ENCODE measurements at regions not wholly inside any gene's neighbourhood (a gene's known extent, or its start where the extent isn't known, plus 50 kb on each side); places are given as distances from the start of the nearest gene placed in this dataset.

DNA sequence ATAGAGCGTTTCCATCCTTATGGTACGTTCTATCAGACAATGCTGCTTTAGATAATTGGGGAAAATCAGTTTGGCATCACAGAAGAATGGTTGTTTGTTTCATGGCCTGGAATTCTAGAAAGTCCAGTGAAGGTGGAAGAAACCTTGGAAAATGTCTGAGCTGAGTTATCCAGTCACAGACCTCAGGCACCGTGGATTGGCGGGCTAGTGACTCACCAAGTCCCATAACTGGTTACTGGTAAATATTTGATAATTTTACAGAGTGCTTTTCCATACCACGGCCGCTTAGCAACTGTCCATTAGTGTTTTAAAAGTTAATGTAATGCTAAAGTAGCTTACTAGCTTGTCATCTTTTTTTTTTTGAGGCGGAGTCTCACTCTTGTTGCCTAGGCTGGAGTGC, 99.4 kb downstream of the SLC35B3 start:
- TF ChIP-seq CTCF (IDR thresholded peaks at IDR 0.05) (no peak), ZFX (IDR thresholded peaks at IDR 0.05; ENCODE audit: borderline replicate concordance) (no peak)
- H3K27ac ChIP-seq = no peak overlapping the region

DNA sequence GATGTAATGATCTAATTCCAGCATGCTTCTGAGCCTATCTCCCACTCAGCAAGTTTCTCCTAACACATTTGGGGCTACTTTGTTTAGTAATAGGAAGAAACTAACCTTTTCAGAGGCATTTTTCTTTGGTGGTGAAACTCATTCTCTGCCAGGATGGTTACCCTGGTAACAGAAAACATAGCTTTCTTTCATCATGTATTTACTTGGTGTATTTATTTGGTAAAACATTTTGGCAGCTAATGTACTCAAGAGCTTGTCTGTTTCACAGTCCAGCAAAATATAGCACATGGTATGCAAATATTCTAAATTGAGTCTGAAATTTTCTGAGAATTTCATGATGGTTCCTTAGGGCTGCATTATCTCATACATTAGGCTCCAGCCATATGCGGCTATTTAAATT, 100.0 kb downstream of the SLC35B3 start:
- no peak overlapping the region for H3K27ac ChIP-seq
- TF ChIP-seq CTCF (IDR thresholded peaks at IDR 0.05) (no peak), ZFX (IDR thresholded peaks at IDR 0.05; ENCODE audit: borderline replicate concordance) (no peak)

DNA sequence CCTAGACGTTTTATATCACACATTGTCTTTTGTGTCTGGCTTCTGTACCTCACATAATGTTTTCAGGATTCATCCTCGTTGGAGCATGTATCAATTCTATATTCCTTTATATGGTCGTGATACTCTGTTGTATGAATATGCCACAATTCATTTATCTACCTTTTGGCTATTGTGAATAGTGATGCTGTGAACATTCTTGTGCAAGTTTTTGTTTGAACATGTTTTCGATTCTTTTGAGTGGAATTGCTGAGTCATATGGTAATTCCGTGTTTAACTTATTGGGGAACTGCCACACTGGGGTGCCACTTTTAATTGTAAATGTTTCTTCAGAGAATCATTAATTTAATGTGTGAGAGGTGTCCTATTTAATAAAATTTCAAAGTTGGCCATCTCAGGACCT, 101.2 kb downstream of the SLC35B3 start:
- no peak overlapping the region for H3K27ac ChIP-seq
- TF ChIP-seq ZFX (IDR thresholded peaks at IDR 0.05; ENCODE audit: borderline replicate concordance) = no peak
- TF ChIP-seq CTCF (IDR thresholded peaks at IDR 0.05) = no peak

DNA sequence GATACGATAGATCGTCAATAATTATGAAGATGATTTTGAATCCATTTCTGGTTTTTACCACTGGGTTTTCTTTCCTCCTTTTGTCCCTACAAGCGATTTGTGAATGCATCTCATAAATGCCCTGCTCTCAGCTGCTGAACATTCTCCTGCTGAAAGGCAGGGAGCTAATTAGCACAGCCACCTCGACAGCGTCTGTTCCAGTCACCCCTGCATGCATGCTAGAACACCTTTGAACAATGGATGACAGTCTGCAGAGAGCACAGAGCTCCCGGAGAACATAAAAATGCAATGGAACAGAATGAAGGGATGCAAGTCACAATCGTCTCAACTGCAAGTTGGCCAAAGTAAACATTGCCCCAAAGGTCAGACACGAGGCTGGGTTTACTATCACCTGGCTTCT, 105.8 kb downstream of the SLC35B3 start:
- no peak overlapping the region for H3K27ac ChIP-seq
- TF ChIP-seq ZFX (IDR thresholded peaks at IDR 0.05; ENCODE audit: borderline replicate concordance) (no peak), CTCF (IDR thresholded peaks at IDR 0.05) (no peak)

GRCh38 chr6:8325743-8326142, 109.6 kb downstream of the SLC35B3 start:
- TF ChIP-seq ZFX (IDR thresholded peaks at IDR 0.05; ENCODE audit: borderline replicate concordance) (no peak), CTCF (IDR thresholded peaks at IDR 0.05) (no peak)
- H3K27ac ChIP-seq = no peak overlapping the region

DNA sequence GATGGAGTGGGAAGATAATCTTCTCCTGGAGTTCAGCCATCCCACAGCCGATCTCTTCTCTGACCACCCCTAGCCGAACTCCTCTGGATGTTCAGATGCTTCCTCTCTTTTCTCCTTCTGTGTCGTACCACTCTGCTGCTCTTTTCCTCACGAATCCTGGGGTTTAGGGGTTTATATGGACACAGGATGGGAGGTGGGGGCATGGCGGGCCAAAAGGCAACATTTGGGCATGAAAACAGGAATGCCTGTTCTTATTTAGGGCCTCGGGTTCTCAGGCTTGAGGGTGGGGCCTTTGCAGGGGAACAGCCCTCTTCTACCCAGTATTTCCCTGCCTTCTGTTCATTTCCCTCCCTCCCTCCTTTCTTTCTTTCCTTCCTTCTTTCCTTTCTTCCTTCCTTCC, 112.7 kb downstream of the SLC35B3 start:
- TF ChIP-seq CTCF (IDR thresholded peaks at IDR 0.05) = no peak
- TF ChIP-seq ZFX (IDR thresholded peaks at IDR 0.05; ENCODE audit: borderline replicate concordance) = no peak
- no peak overlapping the region for H3K27ac ChIP-seq

- no peak overlapping the region for H3K27ac ChIP-seq
- no peak for TF ChIP-seq ZFX (IDR thresholded peaks at IDR 0.05; ENCODE audit: borderline replicate concordance)
- no peak for TF ChIP-seq CTCF (IDR thresholded peaks at IDR 0.05)
These were observed 113.5 kb downstream of the SLC35B3 start for GRCh38 chr6:8321671-8322404.

Data from 22Rv1 (cell line).